GM13976 (cell line): ENCODE measurements at regions not wholly inside any gene's neighbourhood (a gene's known extent, or its start where the extent isn't known, plus 50 kb on each side); places are given as distances from the start of the nearest gene placed in this dataset.

Experiments
- DNase-seq: peaks from one replicate; pipeline ENCODE4 v3.0.0; 2012; ENCODE audit warnings: low spot score
- CTCF ChIP-seq: IDR thresholded peaks from 2 replicates; pipeline ENCODE4 v1.5.1; 2012; ENCODE audit warnings: borderline replicate concordance, mild to moderate bottlenecking; ENCODE audit not compliant: insufficient read depth; ENCODE audit errors: extremely low read depth, missing control alignments, control extremely low read depth
- in situ Hi-C: fragments of 300-500 bp; cut with MboI; formaldehyde crosslinking; loops from one replicate; pipeline ENCODE4 v1.12.0; 2022; ENCODE audit warnings: low sequenced_read_pairs, mixed read lengths, inconsistent platforms; ENCODE audit not compliant: unreplicated experiment

GRCh38 chrX:10906866-10907265 is 204.3 kb upstream of the HCCS start:
- in situ Hi-C loops = no loop called here
- DNase-seq = no peak
- no peak for TF ChIP-seq CTCF

- in situ Hi-C loops = no loop called here
- no peak for DNase-seq
- no peak for TF ChIP-seq CTCF
Observed at GRCh38 chrX:10922159-10922558, 189.0 kb upstream of the HCCS start.

- in situ Hi-C loops = no loop called here
- DNase-seq = no peak
- no peak for TF ChIP-seq CTCF
Observed at GRCh38 chrX:10922835-10923234, 188.3 kb upstream of the HCCS start.

GRCh38 chrX:10923466-10923865 is 187.7 kb upstream of the HCCS start:
- in situ Hi-C loops = no loop called here
- no peak for TF ChIP-seq CTCF
- DNase-seq = no peak

- TF ChIP-seq CTCF = no peak
- in situ Hi-C loops = no loop called here
Observed at GRCh38 chrX:10926404-10926803, 184.7 kb upstream of the HCCS start.

GRCh38 chrX:10926891-10927290 is 184.2 kb upstream of the HCCS start:
- in situ Hi-C loops = no loop called here
- no peak for TF ChIP-seq CTCF

More at GRCh38 chrX:10926404-10926803, 184.7 kb upstream of the HCCS start:
- no peak for DNase-seq

GRCh38 chrX:10929747-10930146 is 181.4 kb upstream of the HCCS start:
- TF ChIP-seq CTCF = no peak
- no peak for DNase-seq
- in situ Hi-C loops = no loop called here

More at GRCh38 chrX:10926891-10927290, 184.2 kb upstream of the HCCS start:
- DNase-seq = no peak
